HG03520 (cell line): ENCODE measurements at regions not wholly inside any gene's neighbourhood (a gene's known extent, or its start where the extent isn't known, plus 50 kb on each side); places are given as distances from the start of the nearest gene placed in this dataset.

Source experiments
- ATAC-seq: cut with Tn5 transposase; IDR thresholded peaks from one replicate; pipeline ENCODE4 v1.9.1; 2021; ENCODE audit warnings: mild to moderate bottlenecking, moderate library complexity; ENCODE audit not compliant: unreplicated experiment

DNA sequence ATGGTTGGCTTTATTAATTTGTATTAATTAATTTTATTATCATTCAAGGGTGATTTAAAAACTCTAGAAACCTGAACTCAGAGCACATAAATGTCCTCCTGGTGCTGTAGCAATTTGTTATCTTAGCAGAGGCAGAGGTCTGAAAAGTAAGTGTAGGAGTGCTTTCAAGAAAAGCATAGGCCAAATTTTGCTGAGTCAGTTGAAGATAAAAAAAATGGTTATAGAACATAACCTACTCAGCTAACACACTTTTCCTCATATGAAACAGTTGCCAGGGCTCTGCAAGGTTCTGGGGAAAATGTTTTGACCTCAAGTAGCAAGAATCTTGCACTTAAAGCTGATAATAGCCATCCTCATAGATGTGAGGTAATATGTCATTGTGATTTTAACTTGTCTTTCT is 53.5 kb upstream of the CHODL start:
- no peak for ATAC-seq

DNA sequence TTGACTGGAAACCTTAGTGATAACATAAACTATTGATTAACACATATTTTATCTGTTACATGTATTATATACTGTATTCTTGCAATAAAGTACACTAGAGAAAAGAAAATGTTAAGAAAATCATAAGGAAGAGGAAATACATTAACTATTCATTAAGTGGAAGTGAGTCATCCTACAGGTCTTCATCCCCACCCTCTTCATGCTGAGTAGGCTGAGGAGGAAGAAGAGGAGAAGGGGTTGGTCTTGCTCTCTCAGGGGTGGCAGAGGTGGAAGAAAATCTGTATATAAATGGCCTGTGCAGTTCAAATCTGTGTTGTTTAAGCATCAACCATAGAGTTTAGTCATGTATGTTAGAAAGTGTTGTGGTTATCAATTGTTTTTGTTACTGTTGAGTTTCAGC is 66.1 kb upstream of the CHODL start:
- ATAC-seq: no peak

DNA sequence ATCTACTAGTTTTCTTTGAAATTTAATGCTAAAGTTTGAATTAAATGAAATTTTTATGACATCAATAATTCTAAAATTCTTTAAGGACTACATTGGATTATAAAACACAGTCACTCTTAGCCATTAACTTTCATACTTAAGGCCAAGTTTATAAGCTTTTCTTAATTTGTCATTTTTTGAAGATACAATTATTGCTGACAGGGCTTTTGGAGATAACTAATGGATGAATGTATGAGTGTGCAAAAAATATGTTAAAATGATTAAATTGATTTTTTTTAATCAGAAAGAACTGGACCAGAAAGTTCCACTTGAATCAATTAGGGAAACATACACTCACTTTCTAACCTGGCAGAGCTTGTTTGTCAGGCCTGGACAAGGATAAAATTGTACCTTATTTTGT is 70.3 kb upstream of the CHODL start:
- ATAC-seq: no peak

DNA sequence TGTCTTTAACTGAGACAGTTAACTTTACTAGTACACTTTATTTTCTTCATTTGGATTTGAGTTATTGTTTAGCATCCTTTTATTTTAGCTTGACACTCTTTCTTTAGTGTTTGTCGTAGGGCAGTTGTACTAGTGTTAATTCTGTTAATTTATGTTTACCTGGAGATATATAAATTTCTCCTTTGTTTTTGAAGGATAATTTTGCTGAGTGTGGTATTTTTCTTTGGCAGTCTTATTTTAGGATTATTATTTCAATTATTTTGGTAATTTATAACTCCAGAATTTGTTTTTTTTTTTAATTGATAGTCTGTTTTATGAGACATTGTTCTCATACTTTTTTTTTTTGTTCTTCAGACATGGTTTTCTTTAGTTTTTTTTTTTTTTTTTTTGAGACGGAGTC is 73.8 kb upstream of the CHODL start:
- no peak for ATAC-seq

DNA sequence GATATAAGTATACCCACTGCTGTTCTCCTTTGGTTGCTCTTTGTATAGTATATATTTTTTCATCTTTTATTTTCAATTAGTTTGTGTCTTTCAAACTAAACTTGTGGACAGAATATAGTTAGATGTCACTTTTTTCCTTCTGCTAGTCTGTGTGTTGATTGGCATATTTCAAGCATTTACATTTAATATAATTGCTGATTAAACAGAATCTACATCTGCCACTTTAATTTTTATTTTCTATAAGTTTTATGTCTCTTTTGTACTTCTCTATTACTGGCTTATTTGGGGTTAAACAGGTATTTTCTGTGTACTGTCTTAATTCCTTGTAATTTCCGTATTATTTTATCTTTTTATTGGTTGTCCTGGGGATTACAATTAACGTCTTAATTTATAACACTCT is 74.4 kb upstream of the CHODL start:
- ATAC-seq: no peak

DNA sequence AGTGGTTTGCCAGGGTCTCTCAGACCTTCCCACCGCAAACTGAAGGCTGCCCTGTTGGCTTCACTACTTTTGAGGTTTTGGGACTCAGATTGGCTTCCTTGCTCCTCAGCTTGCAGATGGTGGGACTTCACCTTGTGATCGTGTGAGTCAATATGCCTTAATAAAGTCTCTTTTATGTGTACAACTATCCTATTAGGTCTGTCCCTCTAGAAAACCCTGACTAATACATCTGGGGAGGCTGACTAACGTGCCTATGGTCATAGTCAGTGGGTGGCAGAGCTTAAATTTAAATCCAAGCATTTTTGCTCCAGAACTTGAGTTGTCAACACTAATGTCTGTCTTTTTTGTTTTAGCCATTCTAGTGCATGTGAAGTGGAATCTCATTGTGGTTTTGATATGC is 76.5 kb upstream of the CHODL start:
- ATAC-seq: no peak

DNA sequence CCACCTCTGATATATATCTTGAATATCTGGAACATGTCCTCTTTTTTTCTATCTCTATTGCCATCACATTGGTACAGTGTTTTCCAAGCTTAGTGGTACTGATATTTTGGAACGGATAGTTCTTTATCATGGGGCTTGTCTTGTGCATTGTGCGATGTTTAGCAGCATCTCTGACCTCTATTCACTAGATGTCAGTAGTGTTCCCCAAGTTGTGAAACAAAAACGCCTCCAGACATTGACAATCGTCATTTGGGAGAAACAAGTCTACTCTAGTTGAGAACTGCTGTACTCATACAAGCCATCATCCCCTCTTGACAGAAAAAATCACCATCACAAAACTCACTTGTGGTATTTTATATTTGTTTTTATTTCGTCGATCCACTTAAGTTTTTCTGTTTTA is 79.7 kb upstream of the CHODL start:
- no peak for ATAC-seq

DNA sequence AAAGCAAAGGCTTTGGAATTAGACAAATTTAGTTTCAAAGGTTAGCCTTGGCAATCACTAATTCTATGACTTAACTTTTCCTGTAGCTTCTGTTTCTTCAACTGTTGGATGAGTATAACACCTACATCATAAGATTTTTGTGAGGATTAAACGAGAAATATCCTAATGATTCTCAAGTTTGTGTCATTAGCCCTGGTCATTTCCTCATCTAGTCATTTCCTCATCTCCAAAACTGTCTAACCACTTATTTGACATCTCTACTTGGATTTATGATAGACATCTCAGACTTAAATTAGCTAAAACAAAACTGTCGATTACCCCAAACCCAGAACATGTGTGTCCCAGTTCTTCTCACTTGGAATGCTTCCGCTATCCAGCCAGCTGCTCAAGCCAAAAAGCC is 80.2 kb upstream of the CHODL start:
- no peak for ATAC-seq

DNA sequence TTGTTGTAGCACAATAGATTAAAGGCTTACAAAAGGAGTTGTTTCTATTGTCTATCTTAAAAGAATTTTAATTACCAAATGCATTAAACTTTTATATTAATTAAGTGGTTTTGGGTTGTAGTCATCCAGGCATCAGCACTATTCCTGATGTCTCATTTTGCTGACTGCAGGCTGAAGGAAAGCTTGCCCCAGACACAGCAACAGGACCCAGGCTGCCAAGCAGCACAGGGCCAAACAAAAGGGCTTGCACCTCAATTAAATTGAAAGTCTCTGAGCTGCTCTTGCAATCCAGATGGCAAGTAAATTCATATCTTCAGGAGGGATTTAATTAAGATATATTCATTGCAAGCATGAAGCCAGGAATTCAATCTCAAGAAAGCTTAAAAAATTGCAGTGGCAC is 80.7 kb upstream of the CHODL start:
- ATAC-seq: no peak

DNA sequence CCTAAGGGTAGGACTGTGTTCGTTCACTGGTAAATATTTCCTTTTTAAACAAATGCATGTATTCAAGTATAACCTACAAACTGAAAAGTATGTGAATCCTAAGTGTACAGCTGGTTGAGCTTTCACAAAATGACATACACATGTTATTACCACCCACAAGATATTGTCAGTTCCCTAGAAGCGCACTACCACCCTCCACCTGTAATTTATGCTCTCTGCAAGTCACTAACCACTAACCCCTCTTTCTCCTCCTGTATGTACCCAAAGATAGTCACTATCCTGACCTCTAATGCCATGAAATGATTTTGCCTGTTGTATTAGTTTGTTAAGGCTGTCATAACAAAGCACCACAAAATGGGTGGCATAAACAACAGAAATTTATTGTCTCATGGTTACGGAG is 82.8 kb upstream of the CHODL start:
- no peak for ATAC-seq

DNA sequence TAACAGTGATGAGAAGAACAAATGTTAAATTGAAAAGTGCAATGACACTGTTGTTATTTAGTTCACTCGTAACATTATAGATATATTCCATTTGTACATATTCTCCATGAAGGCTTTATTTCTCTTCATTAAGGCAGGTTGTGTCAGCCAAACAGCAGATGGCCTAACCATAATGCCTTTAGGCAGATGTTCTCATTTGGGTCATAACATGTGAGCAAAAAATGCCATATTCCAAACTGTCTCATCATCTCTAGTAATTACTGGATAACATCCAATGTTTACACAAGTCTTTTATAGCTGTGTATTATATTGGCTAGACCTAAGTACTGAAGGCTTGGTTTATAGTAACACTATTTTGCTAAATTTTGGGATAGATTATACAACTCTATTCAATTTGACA is 87.2 kb upstream of the CHODL start:
- no peak for ATAC-seq

DNA sequence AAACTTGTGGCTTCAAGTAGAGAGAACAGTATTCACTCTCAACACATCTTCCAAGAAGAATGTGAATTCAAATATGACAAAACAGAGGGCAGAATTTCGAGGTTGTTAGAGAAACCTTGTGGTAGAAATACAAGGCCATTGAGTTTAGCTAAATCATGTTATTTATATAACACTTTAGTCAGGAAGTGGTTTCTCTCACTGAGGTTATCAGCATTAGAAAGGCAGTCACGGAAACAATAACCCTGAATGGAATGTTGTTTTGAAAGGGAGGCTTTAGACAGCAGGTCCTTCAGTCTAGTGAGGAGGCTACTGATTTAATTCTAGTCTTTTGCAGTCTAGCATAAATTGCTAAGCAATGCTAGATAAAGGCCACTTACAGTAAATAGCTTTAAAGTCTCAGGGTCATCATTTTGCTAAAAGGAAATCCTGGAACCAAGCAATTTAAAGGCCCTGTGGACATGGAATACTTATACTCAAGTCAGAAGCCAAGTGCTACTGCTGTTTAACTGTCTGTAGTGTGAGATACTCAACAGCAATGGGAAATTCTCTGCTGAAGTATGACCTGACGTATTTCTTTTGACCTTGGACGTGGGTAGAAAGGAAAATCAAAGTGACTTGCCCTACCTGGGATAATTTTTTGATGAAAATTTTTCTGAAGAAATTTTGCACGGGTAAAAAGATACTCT is 89.0 kb upstream of the CHODL start:
- ATAC-seq: no peak

DNA sequence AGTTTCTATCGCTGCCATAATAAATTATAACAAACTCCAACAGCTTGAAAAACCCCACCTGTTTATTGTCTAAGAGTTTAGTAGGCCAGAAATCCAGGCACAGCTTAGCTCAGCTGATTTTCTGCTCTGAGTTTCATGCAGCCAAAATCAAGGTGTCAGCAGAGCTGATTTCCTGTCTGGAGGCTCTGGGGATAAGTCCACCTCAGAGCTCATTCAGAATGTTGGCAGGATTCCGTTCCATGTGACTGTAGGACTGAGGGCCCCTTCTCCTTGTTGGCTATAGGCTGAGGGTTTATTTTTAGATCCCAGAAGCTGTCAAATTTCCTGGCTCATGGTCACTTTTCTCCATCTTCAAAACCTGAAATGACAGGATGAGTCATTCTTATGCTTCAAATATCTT is 91.6 kb upstream of the CHODL start:
- ATAC-seq: no peak

DNA sequence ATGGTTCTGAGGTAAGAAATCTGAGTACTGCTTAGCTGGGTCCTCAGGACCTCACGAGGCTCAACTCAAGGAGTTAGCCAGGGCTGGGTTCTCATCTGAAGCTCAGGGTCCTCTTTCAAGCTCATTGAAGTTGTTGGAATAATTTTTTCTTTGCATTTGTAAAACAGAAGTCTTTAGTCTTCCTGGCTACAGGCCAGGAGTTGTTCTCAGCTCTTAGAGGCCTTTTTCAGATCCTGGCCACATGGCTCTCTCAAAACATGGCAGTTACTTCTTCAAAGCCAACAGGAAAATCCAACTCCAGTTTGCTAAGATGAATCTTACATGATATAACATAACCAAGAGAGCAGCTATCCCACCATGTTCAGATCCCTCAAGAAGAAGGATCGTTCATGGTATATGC is 92.3 kb upstream of the CHODL start:
- no peak for ATAC-seq

DNA sequence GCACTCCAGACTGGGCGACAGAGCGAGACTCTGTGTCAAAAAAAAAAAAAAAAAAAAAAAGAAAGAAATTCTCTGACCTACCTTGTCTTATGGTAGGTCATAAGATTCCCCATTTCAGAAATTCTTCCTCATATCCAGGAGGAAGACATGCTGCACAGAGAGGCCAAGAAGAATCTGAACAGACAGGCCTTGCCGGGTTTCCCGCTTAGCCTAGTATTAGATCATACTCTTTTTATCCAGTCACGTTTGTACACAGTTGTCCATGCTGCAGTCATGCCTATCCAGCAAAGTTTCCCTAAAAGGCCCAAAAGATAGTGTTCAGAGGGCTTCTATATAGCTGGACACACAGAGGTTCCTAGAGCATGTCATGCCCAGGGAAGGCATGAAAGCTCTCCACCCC is 93.6 kb upstream of the CHODL start:
- ATAC-seq: no peak

DNA sequence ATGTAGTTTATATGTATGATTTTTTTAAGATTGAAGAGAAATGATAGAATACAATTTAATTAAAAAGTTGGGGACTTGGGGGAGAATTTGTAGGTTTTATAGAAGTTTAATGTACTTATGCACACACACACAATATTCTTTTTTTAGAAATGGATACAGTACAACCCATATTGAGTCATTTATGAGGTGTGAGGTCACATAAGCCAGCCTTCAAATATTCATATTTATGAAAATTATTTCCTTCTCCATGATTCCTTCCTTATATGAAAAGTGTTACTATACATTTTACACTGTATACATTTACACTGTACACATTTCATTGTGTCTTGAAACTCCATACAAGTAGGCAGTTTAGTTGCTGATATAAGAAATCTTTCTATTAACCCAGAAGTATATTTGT is 96.2 kb upstream of the CHODL start:
- ATAC-seq: no peak

DNA sequence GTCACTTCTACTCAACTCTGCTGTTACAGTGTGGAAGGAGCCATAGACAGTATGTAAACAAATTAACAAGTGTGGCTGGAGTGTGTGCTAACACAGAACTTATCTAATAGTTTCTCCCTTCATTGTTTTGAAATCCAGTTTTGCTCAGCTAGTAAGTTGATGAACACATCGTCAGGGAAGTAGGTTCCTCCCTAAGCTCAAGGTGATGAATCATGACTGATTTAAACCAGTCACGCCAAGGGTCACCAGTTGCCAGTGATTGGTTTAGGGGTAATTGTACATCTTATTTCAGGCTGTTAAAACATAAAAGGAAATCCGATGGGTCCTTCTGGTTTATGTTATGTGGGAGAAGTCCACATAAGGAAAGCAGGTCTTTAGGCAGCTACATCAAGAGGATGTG is 97.0 kb upstream of the CHODL start:
- ATAC-seq: no peak

DNA sequence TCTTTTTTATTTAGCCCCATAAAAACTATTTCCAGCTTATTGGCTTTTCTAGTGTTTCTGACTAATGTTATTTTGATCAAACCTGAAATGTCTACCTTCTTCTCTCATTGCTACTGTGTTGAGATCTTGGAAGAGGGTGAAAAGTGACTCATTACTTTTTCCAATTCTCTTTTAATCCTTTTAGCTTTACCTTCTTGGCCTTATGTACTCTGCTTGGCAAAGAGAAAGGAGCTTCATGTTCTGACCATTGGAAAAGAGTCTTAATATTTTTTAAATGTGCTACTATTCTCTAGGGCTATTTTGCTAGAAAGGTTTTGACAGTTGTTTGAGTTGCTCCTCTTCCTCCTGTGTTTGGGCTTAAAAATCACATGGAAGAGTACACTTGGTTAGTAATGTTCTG is 97.8 kb upstream of the CHODL start:
- no peak for ATAC-seq

DNA sequence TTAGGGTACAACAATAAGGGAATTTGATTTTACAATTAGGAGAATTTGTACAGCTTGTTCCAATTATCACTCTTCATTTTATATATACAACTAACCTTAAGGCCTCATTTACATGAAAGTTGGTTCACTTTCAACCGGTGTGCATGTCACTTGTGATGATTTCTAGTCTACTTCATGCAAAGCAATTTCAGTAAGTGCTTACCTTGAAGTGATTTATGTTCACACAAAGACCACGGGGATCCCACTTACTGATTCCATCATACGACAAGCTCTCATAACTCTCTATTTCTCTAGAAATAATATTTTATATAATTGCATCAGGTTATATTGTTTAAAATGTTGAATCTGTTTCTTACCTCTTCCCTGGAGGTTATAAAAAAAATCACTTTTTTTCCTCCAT is 100.3 kb upstream of the CHODL start:
- no peak for ATAC-seq

DNA sequence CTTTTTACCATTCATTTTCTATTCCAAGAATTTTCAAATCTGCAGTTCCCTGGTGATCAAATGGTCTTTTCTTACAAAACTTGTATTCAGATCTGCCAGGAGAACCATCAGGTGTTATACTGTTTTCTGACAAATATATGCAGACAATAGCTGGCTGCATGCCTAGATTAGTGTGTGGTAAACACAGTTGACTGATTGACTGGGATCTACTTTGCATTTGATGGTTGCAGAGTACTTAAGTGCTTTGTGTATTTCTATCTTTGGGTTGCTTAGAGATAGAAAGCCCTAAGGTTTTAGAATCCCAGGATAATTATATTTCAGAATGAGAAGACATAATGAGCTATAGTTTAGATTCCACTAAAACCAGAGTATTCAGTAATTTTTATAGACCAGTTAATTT is 102.0 kb upstream of the CHODL start:
- no peak for ATAC-seq

DNA sequence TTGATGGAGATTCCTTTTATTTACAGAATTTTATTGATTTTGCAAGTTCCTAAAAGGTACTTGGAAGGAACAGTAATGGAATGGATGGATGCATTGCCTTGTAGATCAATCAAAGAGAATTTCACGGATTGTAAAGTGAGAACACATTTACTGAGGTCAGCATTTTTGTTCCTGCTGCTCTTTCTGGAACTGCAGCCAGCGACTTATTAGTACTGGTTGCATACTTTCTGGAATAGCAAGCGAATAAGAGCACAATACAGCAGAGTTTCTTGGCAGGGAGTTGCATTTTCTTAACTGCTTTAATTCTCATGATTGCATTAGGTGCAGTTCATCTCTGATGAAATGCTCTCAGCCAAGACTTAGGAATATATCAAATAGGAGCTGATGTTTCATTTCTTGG is 106.1 kb upstream of the CHODL start:
- ATAC-seq: no peak

DNA sequence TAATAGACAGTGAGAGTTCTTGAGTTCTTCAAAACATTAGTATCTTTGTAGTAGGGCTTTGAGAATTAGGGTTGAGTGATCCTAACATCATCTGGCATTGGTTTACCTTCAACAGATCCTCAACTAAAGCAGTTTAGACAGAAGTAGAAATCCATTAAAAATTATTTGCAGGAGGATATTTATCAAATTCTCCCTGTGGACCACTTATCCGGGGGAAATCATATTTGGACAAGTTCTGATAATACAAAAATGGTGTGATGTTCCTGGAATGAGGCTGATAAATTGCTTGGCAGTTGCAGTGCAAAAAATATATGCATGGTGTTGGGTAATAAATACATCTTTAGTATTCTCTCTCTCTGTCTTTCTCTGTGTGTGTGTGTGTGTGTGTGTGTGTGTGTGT is 115.1 kb upstream of the CHODL start:
- ATAC-seq: no peak

DNA sequence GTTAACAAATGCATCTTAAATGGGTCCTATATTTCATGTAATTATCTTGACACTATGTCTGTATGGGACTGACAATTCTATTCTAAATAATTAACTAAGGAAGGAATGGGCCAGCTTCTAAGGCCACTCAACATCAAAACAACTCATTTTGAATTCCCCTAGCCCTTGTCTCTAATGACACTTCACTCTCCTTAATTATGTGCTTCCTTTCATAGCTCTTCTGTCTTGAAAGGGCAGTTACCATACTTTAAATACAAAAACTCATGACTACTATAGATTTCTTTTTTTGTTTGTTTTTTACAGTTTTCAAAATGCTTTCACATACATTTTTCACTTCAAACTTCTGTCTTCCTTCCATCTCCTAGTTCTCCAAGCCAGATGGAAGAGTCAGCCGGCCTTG is 126.1 kb upstream of the CHODL start:
- no peak for ATAC-seq

DNA sequence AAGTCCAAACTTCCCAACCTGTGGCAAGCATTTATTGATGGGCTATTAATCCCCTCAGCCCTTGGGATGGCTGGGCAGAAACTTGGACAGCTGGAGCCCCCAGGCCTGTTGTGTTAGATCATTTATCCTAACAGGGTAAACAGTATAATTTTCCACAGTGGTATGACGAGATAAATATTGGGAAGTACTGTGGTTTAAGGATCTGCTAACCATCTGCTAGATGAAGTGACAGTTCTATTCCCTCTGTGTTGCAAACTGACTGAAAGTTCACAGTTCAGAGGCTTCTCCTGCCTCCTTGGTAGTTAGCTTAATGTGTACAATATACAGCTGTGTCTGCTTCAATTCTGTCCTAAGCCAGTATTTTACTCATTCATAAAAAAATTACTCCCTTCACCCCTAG is 127.5 kb upstream of the CHODL start:
- ATAC-seq: no peak
